Uterus (tissue), 2 donors: ENCODE measurements at regions not wholly inside any gene's neighbourhood (a gene's known extent, or its start where the extent isn't known, plus 50 kb on each side); places are given as distances from the start of the nearest gene placed in this dataset.

Experiments
- POLR2A ChIP-seq, 2 donors: fragments of 450-650 bp; IDR thresholded peaks; one replicate each; pipeline ENCODE4 v1.6.1; 2016; ENCODE audit warnings: antibody characterized with exemption in 2 of 2, mild to moderate bottlenecking in 1 of 2, moderate library complexity in 1 of 2
- TF ChIP-seq, protein P1 (sequence below), 4 experiments: fragments of 200-600 bp in 2 of 4; fragments of 450-650 bp in 2 of 4; sonication (generic) in 2 of 4; IDR thresholded peaks; one replicate each; pipeline ENCODE4 v1.5.1; 2016 to 2019; ENCODE audit warnings: antibody characterized with exemption in 4 of 4, mild to moderate bottlenecking in 2 of 4, moderate library complexity in 1 of 4

DNA sequence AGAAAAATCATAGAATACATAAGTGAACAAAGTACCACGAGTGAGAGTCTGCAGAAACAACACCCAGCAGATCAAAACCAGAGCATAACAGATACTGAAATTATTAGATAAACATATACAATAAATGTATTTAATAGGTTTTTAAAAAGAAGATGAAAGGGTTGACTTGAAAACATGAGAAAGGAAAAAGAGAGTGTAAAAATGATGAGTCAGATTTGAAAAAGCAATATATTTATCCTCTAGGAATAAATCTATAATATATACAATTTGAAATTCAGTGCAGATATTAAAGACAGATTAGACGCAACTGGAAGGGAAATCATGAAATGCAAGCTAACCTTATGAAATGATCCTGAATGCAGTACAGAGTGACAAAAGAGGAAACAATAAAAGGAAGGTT lies 170.2 kb upstream of the RUNX1 start:
- TF ChIP-seq, protein P1, sequence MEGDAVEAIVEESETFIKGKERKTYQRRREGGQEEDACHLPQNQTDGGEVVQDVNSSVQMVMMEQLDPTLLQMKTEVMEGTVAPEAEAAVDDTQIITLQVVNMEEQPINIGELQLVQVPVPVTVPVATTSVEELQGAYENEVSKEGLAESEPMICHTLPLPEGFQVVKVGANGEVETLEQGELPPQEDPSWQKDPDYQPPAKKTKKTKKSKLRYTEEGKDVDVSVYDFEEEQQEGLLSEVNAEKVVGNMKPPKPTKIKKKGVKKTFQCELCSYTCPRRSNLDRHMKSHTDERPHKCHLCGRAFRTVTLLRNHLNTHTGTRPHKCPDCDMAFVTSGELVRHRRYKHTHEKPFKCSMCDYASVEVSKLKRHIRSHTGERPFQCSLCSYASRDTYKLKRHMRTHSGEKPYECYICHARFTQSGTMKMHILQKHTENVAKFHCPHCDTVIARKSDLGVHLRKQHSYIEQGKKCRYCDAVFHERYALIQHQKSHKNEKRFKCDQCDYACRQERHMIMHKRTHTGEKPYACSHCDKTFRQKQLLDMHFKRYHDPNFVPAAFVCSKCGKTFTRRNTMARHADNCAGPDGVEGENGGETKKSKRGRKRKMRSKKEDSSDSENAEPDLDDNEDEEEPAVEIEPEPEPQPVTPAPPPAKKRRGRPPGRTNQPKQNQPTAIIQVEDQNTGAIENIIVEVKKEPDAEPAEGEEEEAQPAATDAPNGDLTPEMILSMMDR (IDR thresholded peaks at IDR 0.05), result no peak
- no peak for TF ChIP-seq POLR2A (IDR thresholded peaks at IDR 0.05)
